H9 (cell line): ENCODE measurements at regions not wholly inside any gene's neighbourhood (a gene's known extent, or its start where the extent isn't known, plus 50 kb on each side); places are given as distances from the start of the nearest gene placed in this dataset.

Source experiments
- DNase-seq: peaks from one replicate; pipeline ENCODE4 v3.0.0-alpha.2; 2017
- H2AFZ ChIP-seq: one replicate; pipeline ENCODE4 v1.6.1; 2013; ENCODE audit warnings: mild to moderate bottlenecking, low read length, control low read depth, moderate library complexity
- H2AK5ac ChIP-seq: 2 replicates; pipeline ENCODE4 v1.6.1; 2013; ENCODE audit warnings: low read length, control low read depth, mixed read lengths; ENCODE audit not compliant: insufficient read length
- H2BK120ac ChIP-seq: one replicate; pipeline ENCODE4 v1.6.1; 2013; ENCODE audit warnings: low read depth, mild to moderate bottlenecking, low read length, control low read depth, inconsistent platforms; ENCODE audit not compliant: poor library complexity, severe bottlenecking
- H2BK12ac ChIP-seq: 2 replicates; pipeline ENCODE4 v1.6.1; 2013; ENCODE audit warnings: low read length, control low read depth, mixed read lengths, low read depth; ENCODE audit not compliant: insufficient read length
- H2BK15ac ChIP-seq: 2 replicates; pipeline ENCODE4 v1.6.1; 2013; ENCODE audit warnings: low read depth, low read length, control low read depth
- H2BK20ac ChIP-seq: one replicate; pipeline ENCODE4 v1.6.1; 2013; ENCODE audit warnings: low read depth, mild to moderate bottlenecking, low read length, control low read depth, inconsistent platforms; ENCODE audit not compliant: poor library complexity, severe bottlenecking
- H2BK5ac ChIP-seq: 2 replicates; pipeline ENCODE4 v1.6.1; 2013; ENCODE audit warnings: low read length, control low read depth, mixed read lengths; ENCODE audit not compliant: insufficient read length
- H3K14ac ChIP-seq: 2 replicates; pipeline ENCODE4 v1.6.1; 2013; ENCODE audit warnings: low read length, control low read depth; ENCODE audit not compliant: insufficient read depth
- H3K18ac ChIP-seq: 2 replicates; pipeline ENCODE4 v1.6.1; 2013; ENCODE audit warnings: low read depth, mild to moderate bottlenecking, mixed read lengths, low read length, control low read depth; ENCODE audit not compliant: insufficient read length
- H3K23ac ChIP-seq: 2 replicates; pipeline ENCODE4 v1.6.1; 2013; ENCODE audit warnings: low read length, control low read depth, mixed read lengths, low read depth; ENCODE audit not compliant: insufficient read length
- H3K23me2 ChIP-seq: 2 replicates; pipeline ENCODE4 v1.6.1; 2013; ENCODE audit warnings: low read depth, mild to moderate bottlenecking, mixed read lengths, low read length, control low read depth; ENCODE audit not compliant: insufficient read length, poor library complexity, severe bottlenecking
- H3K27ac ChIP-seq: 2 replicates; pipeline ENCODE4 v1.5.1; 2013; ENCODE audit warnings: low read length, control low read depth, mixed read lengths, low read depth; ENCODE audit not compliant: insufficient read length
- H3K27me3 ChIP-seq: 2 replicates; pipeline ENCODE4 v1.6.1; 2013; ENCODE audit warnings: low read length, control low read depth, inconsistent platforms; ENCODE audit not compliant: insufficient read depth
- H3K4ac ChIP-seq: 2 replicates; pipeline ENCODE4 v1.6.1; 2013; ENCODE audit warnings: low read depth, mild to moderate bottlenecking, control low read depth, inconsistent platforms, low read length, moderate library complexity
- H3K4me1 ChIP-seq: 2 replicates; pipeline ENCODE4 v1.6.1; 2013; ENCODE audit warnings: low read length, control low read depth, inconsistent platforms; ENCODE audit not compliant: insufficient read depth
- H3K4me2 ChIP-seq: 2 replicates; pipeline ENCODE4 v1.6.1; 2013; ENCODE audit warnings: low read length, control low read depth, mixed read lengths; ENCODE audit not compliant: insufficient read length, insufficient read depth
- H3K56ac ChIP-seq: 2 replicates; pipeline ENCODE4 v1.6.1; 2013; ENCODE audit warnings: low read depth, mild to moderate bottlenecking, mixed read lengths, low read length, control low read depth; ENCODE audit not compliant: insufficient read length
- H3K79me1 ChIP-seq: 2 replicates; pipeline ENCODE4 v1.6.1; 2013; ENCODE audit warnings: low read depth, mild to moderate bottlenecking, moderate library complexity, low read length, control low read depth, inconsistent platforms; ENCODE audit not compliant: insufficient read depth, poor library complexity, severe bottlenecking
- H3K79me2 ChIP-seq: 2 replicates; pipeline ENCODE4 v1.6.1; 2013; ENCODE audit warnings: low read length, control low read depth, inconsistent platforms; ENCODE audit not compliant: insufficient read depth
- H3K9ac ChIP-seq: 2 replicates; pipeline ENCODE4 v1.6.1; 2013; ENCODE audit warnings: low read length, control low read depth, mixed read lengths; ENCODE audit not compliant: insufficient read length; ENCODE audit errors: extremely low read depth
- H3K9me3 ChIP-seq: one replicate; pipeline ENCODE4 v1.6.1; 2013; ENCODE audit warnings: low read depth, low read length, inconsistent platforms; ENCODE audit not compliant: control insufficient read depth
- H3T11ph ChIP-seq: one replicate; pipeline ENCODE4 v1.6.1; 2013; ENCODE audit warnings: mild to moderate bottlenecking, low read length, control low read depth, inconsistent platforms
- H4K20me1 ChIP-seq: one replicate; pipeline ENCODE4 v1.6.1; 2013; ENCODE audit not compliant: control insufficient read depth, insufficient read length, insufficient read depth
- H4K5ac ChIP-seq: 2 replicates; pipeline ENCODE4 v1.6.1; 2013; ENCODE audit warnings: low read depth, mild to moderate bottlenecking, mixed read lengths, low read length, control low read depth; ENCODE audit not compliant: insufficient read length
- H4K8ac ChIP-seq: replicated peaks from 2 replicates; pipeline ENCODE4 v1.6.1; 2013; ENCODE audit warnings: low read length, control low read depth, mixed read lengths, low read depth; ENCODE audit not compliant: insufficient read length
- H4K91ac ChIP-seq: 2 replicates; pipeline ENCODE4 v1.6.1; 2013; ENCODE audit warnings: low read depth, mild to moderate bottlenecking, moderate library complexity, mixed read lengths, low read length, control low read depth; ENCODE audit not compliant: insufficient read length
- H3K27ac Mint-ChIP-seq, 3 experiments: 2 replicates in 2 of 3; 3 replicates in 1 of 3; pipeline ENCODE4 v1.8.0; 2020 to 2021; ENCODE audit warnings: mixed read lengths in 3 of 3, mild to moderate bottlenecking in 1 of 3, moderate library complexity in 1 of 3
- H3K27me3 Mint-ChIP-seq: 2 replicates; pipeline ENCODE4 v1.8.0; 2021; ENCODE audit warnings: low read depth, mild to moderate bottlenecking, moderate library complexity, mixed read lengths
- H3K36me3 Mint-ChIP-seq, 3 experiments: 2 replicates in 2 of 3; 3 replicates in 1 of 3; pipeline ENCODE4 v1.8.0; 2020 to 2021; ENCODE audit warnings: low read depth in 3 of 3, mixed read lengths in 3 of 3; ENCODE audit not compliant: insufficient read depth in 1 of 3
- H3K4me1 Mint-ChIP-seq, 2 experiments: 2 replicates each; pipeline ENCODE4 v1.8.0; 2020; ENCODE audit warnings: mixed read lengths in 2 of 2
- H3K4me3 Mint-ChIP-seq, 2 experiments: 2 replicates in 1 of 2; 3 replicates in 1 of 2; pipeline ENCODE4 v1.8.0; 2020 to 2021; ENCODE audit warnings: mild to moderate bottlenecking in 2 of 2, mixed read lengths in 2 of 2, moderate library complexity in 1 of 2
- H3K9me3 Mint-ChIP-seq, 2 experiments: 2 replicates in 1 of 2; 3 replicates in 1 of 2; pipeline ENCODE4 v1.8.0; 2020; ENCODE audit warnings: mild to moderate bottlenecking in 2 of 2, mixed read lengths in 2 of 2, moderate library complexity in 1 of 2
- CTCF ChIP-seq: fragments of 200-600 bp; sonication (generic); conservative IDR thresholded peaks from 3 replicates; pipeline ENCODE4 v1.8.0; 2021; ENCODE audit warnings: antibody characterized with exemption, mild to moderate bottlenecking
- WGBS: extraction: QIAGEN DNeasy Blood & Tissue Kit; methylation state at CpG from one replicate; pipeline ENCODE4 v1.1.7; 2013; ENCODE audit warnings: missing lambda C conversion rate, low lambda C conversion rate, mixed read lengths; ENCODE audit not compliant: insufficient read length; ENCODE audit errors: extremely low coverage; 5-methylcytosine and 5-hydroxymethylcytosine counted together

- peaks cover 4 to 9% of the 10 kb centered on the region in 2 experiments; a peak in 4 of 5 replicates for H3K9me3 Mint-ChIP-seq
- Histone ChIP-seq H3K9ac (no peak overlapping the region), H3K56ac (no peak overlapping the region), H3K23me2 (no peaks in the 10 kb centered on the region), H4K91ac (no peak overlapping the region), H3K27me3 (no peaks in the 10 kb centered on the region), H3K23ac (no peak overlapping the region), H3K4ac (no peak overlapping the region), H3K27ac (no peak overlapping the region), H2AFZ (no peak overlapping the region), H2BK120ac (no peak overlapping the region), H2BK15ac (no peak overlapping the region), H4K8ac (no peak overlapping the region), H2BK5ac (no peak overlapping the region), H3K4me2 (no peak overlapping the region), H2AK5ac (no peak overlapping the region), H3K18ac (no peak overlapping the region), H2BK20ac (no peak overlapping the region), H2BK12ac (no peak overlapping the region), H3T11ph (no peak overlapping the region), H3K79me2 (no peaks in the 10 kb centered on the region), H4K5ac (no peak overlapping the region), H3K4me1 (no peaks in the 10 kb centered on the region; the same call in 1 of the 2 replicates), H3K14ac (no peak overlapping the region), H3K79me1 (no peaks in the 10 kb centered on the region), H4K20me1 (no peaks in the 10 kb centered on the region), H3K9me3 (no peaks in the 10 kb centered on the region)
- peaks cover 2% of the 10 kb centered on the region; the same call in 1 of the 2 replicates for H3K27me3 Mint-ChIP-seq
- H3K4me3 Mint-ChIP-seq, result no peak overlapping the region
- H3K4me1 Mint-ChIP-seq, result peaks cover 0 to 7% of the 10 kb centered on the region in 2 experiments; a peak in 2 of 4 replicates
- H3K36me3 Mint-ChIP-seq, result peaks cover 0 to 9% (median 5%) of the 10 kb centered on the region in 3 experiments; a peak in 3 of 7 replicates
- no peak for DNase-seq
- H3K27ac Mint-ChIP-seq, result no peak overlapping the region
- no peak for TF ChIP-seq CTCF
- WGBS, result no CpG with 5 or more reads among the region's 1 CpG
These were observed 100.5 kb upstream of the HS3ST3A1 start for GRCh38 chr17:13702266-13702665.
